ENCODE measurements at regions not wholly inside any gene's neighbourhood (a gene's known extent, or its start where the extent isn't known, plus 50 kb on each side); places are given as distances from the start of the nearest gene placed in this dataset.
"Not testable (repeated sequence)": the region's sequence is repeated elsewhere in the genome, so short reads cannot be mapped to it uniquely, and the experiment has no call there.

DNA sequence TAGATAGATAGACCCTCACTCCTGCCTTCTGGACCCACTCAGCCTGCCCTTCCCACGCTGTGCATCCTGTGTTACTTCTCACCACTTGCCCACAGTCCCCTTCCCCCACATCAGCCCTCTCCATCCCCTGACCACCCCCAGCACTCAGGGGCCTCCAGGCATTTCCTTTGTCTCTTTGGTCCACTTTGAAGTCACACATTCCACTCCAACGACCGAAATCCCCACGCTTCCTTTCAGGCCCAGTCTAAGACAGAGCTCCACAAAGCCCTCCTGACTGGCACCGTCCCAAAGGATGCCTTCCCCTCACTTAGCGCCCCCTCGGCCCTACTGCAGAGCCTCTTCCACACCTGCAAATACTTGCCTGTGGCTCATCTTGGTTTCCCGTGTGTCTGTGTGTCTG is 83.8 kb downstream of the FOXF2 start:
- Histone ChIP-seq H3K4me1 (no peaks in the 10 kb centered on the region), H3K9me3 (no peaks in the 10 kb centered on the region), H3K4me3 (no peak overlapping the region), H3K27ac (no peak overlapping the region), H3K36me3 (no peaks in the 10 kb centered on the region), H3K27me3 (no peaks in the 10 kb centered on the region)
- no peak for DNase-seq
- TF ChIP-seq, protein P1, sequence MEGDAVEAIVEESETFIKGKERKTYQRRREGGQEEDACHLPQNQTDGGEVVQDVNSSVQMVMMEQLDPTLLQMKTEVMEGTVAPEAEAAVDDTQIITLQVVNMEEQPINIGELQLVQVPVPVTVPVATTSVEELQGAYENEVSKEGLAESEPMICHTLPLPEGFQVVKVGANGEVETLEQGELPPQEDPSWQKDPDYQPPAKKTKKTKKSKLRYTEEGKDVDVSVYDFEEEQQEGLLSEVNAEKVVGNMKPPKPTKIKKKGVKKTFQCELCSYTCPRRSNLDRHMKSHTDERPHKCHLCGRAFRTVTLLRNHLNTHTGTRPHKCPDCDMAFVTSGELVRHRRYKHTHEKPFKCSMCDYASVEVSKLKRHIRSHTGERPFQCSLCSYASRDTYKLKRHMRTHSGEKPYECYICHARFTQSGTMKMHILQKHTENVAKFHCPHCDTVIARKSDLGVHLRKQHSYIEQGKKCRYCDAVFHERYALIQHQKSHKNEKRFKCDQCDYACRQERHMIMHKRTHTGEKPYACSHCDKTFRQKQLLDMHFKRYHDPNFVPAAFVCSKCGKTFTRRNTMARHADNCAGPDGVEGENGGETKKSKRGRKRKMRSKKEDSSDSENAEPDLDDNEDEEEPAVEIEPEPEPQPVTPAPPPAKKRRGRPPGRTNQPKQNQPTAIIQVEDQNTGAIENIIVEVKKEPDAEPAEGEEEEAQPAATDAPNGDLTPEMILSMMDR (IDR thresholded peaks at IDR 0.05): no peak
- TF ChIP-seq POLR2A (IDR thresholded peaks at IDR 0.05): no peak

DNA sequence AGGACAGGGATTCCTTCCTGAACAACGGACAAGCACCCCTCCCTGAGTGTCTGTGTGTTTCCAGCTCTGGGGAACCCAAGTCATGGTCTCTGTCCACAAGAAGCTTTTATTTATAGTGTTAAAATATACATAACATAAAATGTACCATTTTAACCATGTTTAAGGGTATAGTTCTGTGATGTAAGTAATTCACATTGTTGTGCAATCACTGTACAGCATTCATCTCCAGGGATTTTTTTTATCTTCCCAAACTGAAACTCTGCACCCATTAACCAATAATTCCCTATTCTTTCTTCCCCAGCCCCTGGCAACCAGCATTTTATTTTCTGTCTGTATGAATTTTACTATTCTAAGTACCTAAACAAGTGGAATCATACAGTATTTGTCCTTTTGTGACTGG is 84.2 kb downstream of the FOXF2 start:
- no peaks in the 10 kb centered on the region for H3K9me3 ChIP-seq
- H3K27me3 ChIP-seq: no peaks in the 10 kb centered on the region
- no peak overlapping the region for H3K27ac ChIP-seq
- H3K4me1 ChIP-seq: no peaks in the 10 kb centered on the region
- H3K36me3 ChIP-seq: no peaks in the 10 kb centered on the region
- DNase-seq: no peak
- H3K4me3 ChIP-seq: no peak overlapping the region
- TF ChIP-seq POLR2A (IDR thresholded peaks at IDR 0.05): no peak

DNA sequence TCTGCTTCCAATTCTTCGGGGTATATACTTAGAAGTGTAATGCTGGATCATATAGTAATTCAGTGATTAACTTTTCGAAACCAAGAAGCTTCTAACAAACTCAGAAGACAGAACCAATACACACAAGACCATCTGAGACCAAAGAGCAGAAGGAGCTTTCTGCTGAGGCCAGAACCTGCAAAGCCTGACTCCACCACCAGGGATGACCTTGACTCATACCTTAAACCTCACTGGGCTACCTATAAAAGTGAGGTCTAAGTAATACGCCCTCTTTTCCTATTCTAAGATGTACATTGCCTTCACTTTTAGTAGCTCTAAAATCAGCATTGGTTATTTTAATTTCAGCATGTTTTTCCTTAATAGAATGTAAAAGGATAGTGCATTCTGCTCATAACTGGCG is 84.8 kb downstream of the FOXF2 start:
- H3K27me3 ChIP-seq: no peaks in the 10 kb centered on the region
- no peak overlapping the region for H3K4me3 ChIP-seq
- DNase-seq: no peak
- H3K27ac ChIP-seq: no peak overlapping the region
- H3K9me3 ChIP-seq: no peaks in the 10 kb centered on the region
- H3K4me1 ChIP-seq: no peaks in the 10 kb centered on the region
- no peak for TF ChIP-seq POLR2A (IDR thresholded peaks at IDR 0.05)
- TF ChIP-seq, protein P1 (IDR thresholded peaks at IDR 0.05): no peak
- H3K36me3 ChIP-seq: no peaks in the 10 kb centered on the region

DNA sequence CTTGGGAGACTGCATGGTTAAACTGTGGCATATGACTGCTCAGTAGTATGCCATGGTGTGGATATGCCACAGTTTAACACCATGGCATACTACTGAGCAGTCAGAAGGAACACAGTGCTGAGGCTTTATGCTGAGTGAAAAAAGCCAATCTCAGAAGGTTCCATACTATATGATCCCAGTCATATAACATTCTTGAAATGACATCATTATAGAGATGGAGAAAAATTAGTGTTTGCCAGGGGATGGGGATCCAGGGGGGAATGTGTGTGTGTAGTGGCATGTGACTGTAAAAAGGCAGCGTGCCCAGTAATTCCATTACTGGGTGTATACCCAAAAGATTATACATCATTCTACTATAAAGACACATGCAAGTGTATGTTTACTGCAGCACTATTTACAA is 85.8 kb downstream of the FOXF2 start:
- Histone ChIP-seq H3K9me3 (no peaks in the 10 kb centered on the region), H3K4me3 (no peak overlapping the region), H3K27me3 (no peaks in the 10 kb centered on the region), H3K4me1 (no peaks in the 10 kb centered on the region), H3K36me3 (no peaks in the 10 kb centered on the region), H3K27ac (no peak overlapping the region)
- TF ChIP-seq, protein P1 (IDR thresholded peaks at IDR 0.05): no peak
- no peak for TF ChIP-seq POLR2A (IDR thresholded peaks at IDR 0.05)
- DNase-seq: no peak

DNA sequence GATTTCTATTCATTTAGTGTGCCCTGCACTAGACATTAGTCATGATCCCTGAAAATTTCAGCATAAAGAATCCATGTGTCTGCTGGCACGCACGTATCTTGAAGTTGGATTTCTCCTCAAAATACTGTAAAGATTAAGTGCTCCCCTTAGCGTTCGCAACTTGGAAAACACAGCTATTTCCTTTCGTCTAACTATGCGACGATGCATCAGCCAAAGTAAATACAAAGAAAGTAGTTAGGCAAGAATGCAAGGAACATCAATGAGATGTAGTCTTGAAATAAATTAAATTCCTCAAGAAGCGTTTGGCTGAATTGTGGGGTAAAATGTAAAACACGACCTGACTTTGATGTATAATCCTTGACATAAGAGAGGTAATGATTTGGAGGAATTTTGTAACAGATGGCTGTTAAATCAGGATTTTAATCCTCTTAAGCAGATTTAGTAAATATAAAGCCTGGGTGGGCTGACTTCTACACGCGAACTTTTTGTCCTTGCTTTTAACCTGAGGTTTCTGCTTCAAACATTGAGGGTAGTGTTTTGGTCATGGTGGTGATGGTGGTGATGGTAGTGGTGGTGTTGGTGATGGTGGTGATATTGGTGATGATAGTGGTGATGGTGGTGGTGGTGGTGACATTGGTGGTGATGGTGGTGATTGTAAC is 88.2 kb downstream of the FOXF2 start:
- Histone ChIP-seq H3K27ac (no peak overlapping the region), H3K27me3 (no peaks in the 10 kb centered on the region), H3K36me3 (no peaks in the 10 kb centered on the region), H3K9me3 (no peaks in the 10 kb centered on the region), H3K4me3 (no peak overlapping the region), H3K4me1 (no peaks in the 10 kb centered on the region)
- TF ChIP-seq, protein P1 (IDR thresholded peaks at IDR 0.05): no peak
- no peak for TF ChIP-seq POLR2A (IDR thresholded peaks at IDR 0.05)
- no peak for DNase-seq

DNA sequence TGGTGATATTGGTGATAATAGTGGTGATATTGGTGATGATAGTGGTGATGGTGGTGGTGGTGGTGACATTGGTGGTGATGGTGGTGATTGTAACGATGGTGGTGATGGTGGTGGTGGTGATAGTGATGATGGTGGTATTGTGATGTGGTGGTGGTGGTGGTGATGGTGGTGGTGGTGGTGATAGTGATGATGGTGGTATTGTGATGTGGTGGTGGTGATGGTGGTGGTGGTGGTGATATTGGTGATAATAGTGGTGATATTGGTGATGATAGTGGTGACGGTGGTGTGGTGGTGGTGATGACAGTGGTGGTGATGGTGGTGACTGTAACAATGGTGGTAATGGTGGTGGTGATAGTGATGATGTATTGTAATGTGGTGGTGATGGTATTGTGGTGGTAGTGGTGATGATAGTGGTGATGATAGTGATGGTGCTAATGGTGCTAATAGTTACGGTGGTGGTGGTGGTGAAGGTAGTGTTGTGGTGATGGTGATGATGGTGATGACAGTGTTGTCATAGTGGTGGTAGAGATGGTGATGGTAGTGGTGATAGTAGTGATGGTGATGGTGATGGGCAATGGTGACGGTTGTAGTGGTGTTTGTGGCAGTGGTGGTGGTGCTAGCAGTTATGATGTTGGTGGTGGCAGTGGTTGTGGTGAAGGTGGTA is 88.9 kb downstream of the FOXF2 start:
- H3K36me3 ChIP-seq, H3K4me3 ChIP-seq, H3K27ac ChIP-seq, H3K4me1 ChIP-seq, H3K27me3 ChIP-seq, DNase-seq, H3K9me3 ChIP-seq: not testable (repeated sequence)

All from Peyer's patch (tissue), 4 donors.